ENCODE measurements at regions not wholly inside any gene's neighbourhood (a gene's known extent, or its start where the extent isn't known, plus 50 kb on each side); places are given as distances from the start of the nearest gene placed in this dataset.

DNA sequence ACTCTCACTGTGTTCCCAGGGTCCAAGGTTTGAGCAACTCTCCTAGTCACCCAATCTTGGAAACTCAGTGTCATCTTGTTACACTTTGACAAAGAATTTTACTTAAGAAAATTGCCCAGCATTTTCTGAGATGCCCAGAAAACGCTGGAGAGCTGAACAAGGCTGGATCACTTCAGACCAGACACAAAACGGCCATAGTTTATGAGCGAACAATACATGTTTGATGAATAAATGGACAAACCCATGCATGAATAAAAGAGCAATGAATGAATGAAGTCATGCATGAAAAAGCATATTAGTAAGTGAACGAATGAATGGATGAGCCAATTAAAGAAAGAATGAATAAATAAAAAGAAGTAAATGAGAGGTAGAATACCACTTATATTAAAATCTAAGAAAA, 103.8 kb downstream of the MATN1 start (continued):
- TF ChIP-seq, protein P1, sequence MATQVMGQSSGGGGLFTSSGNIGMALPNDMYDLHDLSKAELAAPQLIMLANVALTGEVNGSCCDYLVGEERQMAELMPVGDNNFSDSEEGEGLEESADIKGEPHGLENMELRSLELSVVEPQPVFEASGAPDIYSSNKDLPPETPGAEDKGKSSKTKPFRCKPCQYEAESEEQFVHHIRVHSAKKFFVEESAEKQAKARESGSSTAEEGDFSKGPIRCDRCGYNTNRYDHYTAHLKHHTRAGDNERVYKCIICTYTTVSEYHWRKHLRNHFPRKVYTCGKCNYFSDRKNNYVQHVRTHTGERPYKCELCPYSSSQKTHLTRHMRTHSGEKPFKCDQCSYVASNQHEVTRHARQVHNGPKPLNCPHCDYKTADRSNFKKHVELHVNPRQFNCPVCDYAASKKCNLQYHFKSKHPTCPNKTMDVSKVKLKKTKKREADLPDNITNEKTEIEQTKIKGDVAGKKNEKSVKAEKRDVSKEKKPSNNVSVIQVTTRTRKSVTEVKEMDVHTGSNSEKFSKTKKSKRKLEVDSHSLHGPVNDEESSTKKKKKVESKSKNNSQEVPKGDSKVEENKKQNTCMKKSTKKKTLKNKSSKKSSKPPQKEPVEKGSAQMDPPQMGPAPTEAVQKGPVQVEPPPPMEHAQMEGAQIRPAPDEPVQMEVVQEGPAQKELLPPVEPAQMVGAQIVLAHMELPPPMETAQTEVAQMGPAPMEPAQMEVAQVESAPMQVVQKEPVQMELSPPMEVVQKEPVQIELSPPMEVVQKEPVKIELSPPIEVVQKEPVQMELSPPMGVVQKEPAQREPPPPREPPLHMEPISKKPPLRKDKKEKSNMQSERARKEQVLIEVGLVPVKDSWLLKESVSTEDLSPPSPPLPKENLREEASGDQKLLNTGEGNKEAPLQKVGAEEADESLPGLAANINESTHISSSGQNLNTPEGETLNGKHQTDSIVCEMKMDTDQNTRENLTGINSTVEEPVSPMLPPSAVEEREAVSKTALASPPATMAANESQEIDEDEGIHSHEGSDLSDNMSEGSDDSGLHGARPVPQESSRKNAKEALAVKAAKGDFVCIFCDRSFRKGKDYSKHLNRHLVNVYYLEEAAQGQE (IDR thresholded peaks at IDR 0.05): no peak
- TF ChIP-seq, protein P2, sequence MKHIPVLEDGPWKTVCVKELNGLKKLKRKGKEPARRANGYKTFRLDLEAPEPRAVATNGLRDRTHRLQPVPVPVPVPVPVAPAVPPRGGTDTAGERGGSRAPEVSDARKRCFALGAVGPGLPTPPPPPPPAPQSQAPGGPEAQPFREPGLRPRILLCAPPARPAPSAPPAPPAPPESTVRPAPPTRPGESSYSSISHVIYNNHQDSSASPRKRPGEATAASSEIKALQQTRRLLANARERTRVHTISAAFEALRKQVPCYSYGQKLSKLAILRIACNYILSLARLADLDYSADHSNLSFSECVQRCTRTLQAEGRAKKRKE (CRISPR knock-in tag; IDR thresholded peaks at IDR 0.05; ENCODE audit: low read depth): no peak

DNA sequence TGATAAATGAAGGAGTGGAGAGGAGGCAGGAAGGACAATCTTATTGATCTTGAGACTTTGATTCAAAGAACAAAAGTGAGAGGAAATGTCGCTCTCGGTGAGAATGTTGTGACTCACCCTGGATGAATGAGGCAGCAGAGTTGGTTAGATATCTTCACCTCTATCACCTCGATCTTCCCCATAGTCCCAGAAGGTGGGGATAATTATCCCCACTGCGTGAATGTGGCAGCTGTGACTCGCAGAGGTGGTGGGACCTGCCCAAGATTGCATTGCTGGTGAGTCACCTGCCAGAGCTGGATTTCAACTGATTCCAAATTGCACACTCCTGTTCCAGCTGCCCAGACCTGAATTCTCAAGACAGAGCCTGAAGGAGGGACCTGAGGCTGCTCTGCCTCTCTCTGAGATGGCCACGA, 105.0 kb downstream of the MATN1 start:
- TF ChIP-seq HEYL (CRISPR knock-in tag; IDR thresholded peaks at IDR 0.05): no peak
- no peak for TF ChIP-seq CEBPB (IDR thresholded peaks at IDR 0.05)
- no peak for TF ChIP-seq EHF (CRISPR knock-in tag; IDR thresholded peaks at IDR 0.05)
- TF ChIP-seq HOXB5 (CRISPR knock-in tag; IDR thresholded peaks at IDR 0.05): no peak
- no peak for TF ChIP-seq RNF2 (IDR thresholded peaks at IDR 0.05; ENCODE audit: borderline replicate concordance, low read depth)
- TF ChIP-seq, protein P3, sequence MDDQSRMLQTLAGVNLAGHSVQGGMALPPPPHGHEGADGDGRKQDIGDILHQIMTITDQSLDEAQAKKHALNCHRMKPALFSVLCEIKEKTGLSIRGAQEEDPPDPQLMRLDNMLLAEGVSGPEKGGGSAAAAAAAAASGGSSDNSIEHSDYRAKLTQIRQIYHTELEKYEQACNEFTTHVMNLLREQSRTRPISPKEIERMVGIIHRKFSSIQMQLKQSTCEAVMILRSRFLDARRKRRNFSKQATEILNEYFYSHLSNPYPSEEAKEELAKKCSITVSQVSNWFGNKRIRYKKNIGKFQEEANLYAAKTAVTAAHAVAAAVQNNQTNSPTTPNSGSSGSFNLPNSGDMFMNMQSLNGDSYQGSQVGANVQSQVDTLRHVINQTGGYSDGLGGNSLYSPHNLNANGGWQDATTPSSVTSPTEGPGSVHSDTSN (IDR thresholded peaks at IDR 0.05): no peak
- no peak for TF ChIP-seq SREBF2 (IDR thresholded peaks at IDR 0.05)
- TF ChIP-seq, protein P4, sequence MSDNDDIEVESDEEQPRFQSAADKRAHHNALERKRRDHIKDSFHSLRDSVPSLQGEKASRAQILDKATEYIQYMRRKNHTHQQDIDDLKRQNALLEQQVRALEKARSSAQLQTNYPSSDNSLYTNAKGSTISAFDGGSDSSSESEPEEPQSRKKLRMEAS (IDR thresholded peaks at IDR 0.05): no peak
- no peak for TF ChIP-seq FOSL2 (IDR thresholded peaks at IDR 0.05)
- TF ChIP-seq FOSL2 (CRISPR knock-in tag; IDR thresholded peaks at IDR 0.05): no peak
- TF ChIP-seq RFX5 (IDR thresholded peaks at IDR 0.05): no peak
- no peak for TF ChIP-seq MYC (IDR thresholded peaks at IDR 0.05; ENCODE audit: borderline replicate concordance, low read length)
- TF ChIP-seq CBX8 (IDR thresholded peaks at IDR 0.05): no peak
- TF ChIP-seq EHMT2 (IDR thresholded peaks at IDR 0.05; ENCODE audit: low read depth): no peak
- no peak for TF ChIP-seq CBX2 (IDR thresholded peaks at IDR 0.05; ENCODE audit: borderline replicate concordance, low read depth)
- TF ChIP-seq CHD2 (IDR thresholded peaks at IDR 0.05; ENCODE audit: low read length, partially characterized antibody): no peak
- TF ChIP-seq BHLHE40 (IDR thresholded peaks at IDR 0.05; ENCODE audit: low read depth, low read length): no peak
- no peak for TF ChIP-seq NPAS2 (CRISPR knock-in tag; IDR thresholded peaks at IDR 0.05; ENCODE audit: borderline replicate concordance)
- Histone ChIP-seq H3K9me3 (peaks cover 4% of the 10 kb centered on the region; the same call in 1 of the 3 replicates), H3K27ac (no peak overlapping the region), H3K4me3 (no peak overlapping the region), H3K4me2 (no peak overlapping the region), H3K4me1 (no peaks in the 10 kb centered on the region)
- WGBS (ENCODE audit: missing lambda C conversion rate): 13% methylated on average over 5 of the region's 6 CpGs
- CTCF ChIA-PET: no interaction called here
- POLR2A ChIA-PET: no interaction called here
- FAIRE-seq (no peak), DNase-seq (ENCODE audit: low read depth in 1 of 2, low spot score in 1 of 2) (no peak), ATAC-seq (no peak)

DNA sequence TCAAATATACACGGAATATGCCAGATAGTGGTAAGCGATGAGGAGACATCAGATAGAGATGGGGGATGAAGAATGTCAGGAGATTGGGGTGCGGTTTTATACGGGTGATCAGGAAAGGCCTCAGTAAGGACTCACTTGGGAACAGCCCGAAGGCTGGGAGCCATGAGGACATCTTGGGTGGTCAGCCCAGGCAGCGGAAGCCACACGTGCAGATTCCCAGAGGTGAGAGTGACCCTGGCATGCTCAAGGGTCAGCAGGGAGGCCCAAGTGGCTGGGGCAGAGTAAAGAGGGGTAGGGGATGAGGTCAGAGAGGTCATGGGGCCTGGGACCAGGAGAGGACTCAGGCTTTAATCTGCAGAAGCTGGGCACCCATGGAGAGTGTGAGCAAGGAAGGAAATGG, 106.6 kb downstream of the MATN1 start:
- TF ChIP-seq HDAC2 (IDR thresholded peaks at IDR 0.05): no peak
- TF ChIP-seq HOXB13 (CRISPR knock-in tag; IDR thresholded peaks at IDR 0.05; ENCODE audit: low read depth): no peak
- TF ChIP-seq CHD4 (IDR thresholded peaks at IDR 0.05; ENCODE audit: borderline replicate concordance): no peak
- no peak for TF ChIP-seq MYC (IDR thresholded peaks at IDR 0.05; ENCODE audit: borderline replicate concordance, low read length)
- TF ChIP-seq, protein P1 (IDR thresholded peaks at IDR 0.05): no peak
- TF ChIP-seq NPAS2 (CRISPR knock-in tag; IDR thresholded peaks at IDR 0.05; ENCODE audit: borderline replicate concordance): no peak
- no peaks in the 10 kb centered on the region for H3K9me3 ChIP-seq
- no peak overlapping the region for H3K4me2 ChIP-seq
- CTCF ChIA-PET: no interaction called here
- WGBS (ENCODE audit: missing lambda C conversion rate): 57% methylated on average over 7 of the region's 7 CpGs
- H3K4me1 ChIP-seq: no peaks in the 10 kb centered on the region
- DNase-seq (ENCODE audit: low read depth in 1 of 2, low spot score in 1 of 2) (no peak), ATAC-seq (no peak), FAIRE-seq (no peak)
- no peak overlapping the region for H3K27ac ChIP-seq
- H3K4me3 ChIP-seq: no peak overlapping the region
- POLR2A ChIA-PET: no interaction called here
